GM23338 (cell line): ENCODE measurements at regions not wholly inside any gene's neighbourhood (a gene's known extent, or its start where the extent isn't known, plus 50 kb on each side); places are given as distances from the start of the nearest gene placed in this dataset.

ENCODE experiments used
- ATAC-seq: fragments of 200-7000 bp; cut with Tn5 transposase; 3 replicates; pipeline ENCODE4 v1.9.1; 2020
- DNase-seq: peaks from one replicate; pipeline ENCODE4 v3.0.0-alpha.2; 2015; ENCODE audit warnings: low spot score
- H2AFZ ChIP-seq: fragments of 200-600 bp; sonication (generic); 2 replicates; pipeline ENCODE4 v1.8.0; 2016; ENCODE audit warnings: antibody characterized with exemption, mild to moderate bottlenecking, moderate library complexity
- H3F3A ChIP-seq: fragments of 200-600 bp; sonication (generic); replicated peaks from 2 replicates; pipeline ENCODE4 v1.8.0; 2017; ENCODE audit warnings: antibody characterized with exemption, mixed run types, low read depth
- H3K27ac ChIP-seq: fragments of 200-600 bp; sonication (generic); 2 replicates; pipeline ENCODE4 v1.6.1; 2016; ENCODE audit warnings: low read depth
- H3K27me3 ChIP-seq: fragments of 200-600 bp; sonication (generic); 2 replicates; pipeline ENCODE4 v1.8.0; 2016; ENCODE audit warnings: mild to moderate bottlenecking, mixed run types, moderate library complexity; ENCODE audit not compliant: insufficient read depth
- H3K36me3 ChIP-seq: fragments of 200-600 bp; sonication (generic); 2 replicates; pipeline ENCODE4 v1.8.0; 2016; ENCODE audit warnings: mild to moderate bottlenecking; ENCODE audit not compliant: insufficient read depth
- H3K4me1 ChIP-seq: fragments of 200-600 bp; sonication (generic); 2 replicates; pipeline ENCODE4 v1.8.0; 2016; ENCODE audit warnings: mild to moderate bottlenecking, moderate library complexity; ENCODE audit not compliant: insufficient read depth
- H3K4me2 ChIP-seq: fragments of 200-600 bp; sonication (generic); 2 replicates; pipeline ENCODE4 v1.7.1; 2017; ENCODE audit warnings: mixed run types
- H3K4me3 ChIP-seq: fragments of 200-600 bp; sonication (generic); 2 replicates; pipeline ENCODE4 v1.6.1; 2016; ENCODE audit warnings: mixed run types
- H3K79me2 ChIP-seq: fragments of 200-600 bp; sonication (generic); replicated peaks from 2 replicates; pipeline ENCODE4 v1.8.0; 2017; ENCODE audit warnings: mild to moderate bottlenecking; ENCODE audit not compliant: insufficient read depth
- H3K9me2 ChIP-seq: fragments of 200-600 bp; sonication (generic); 2 replicates; pipeline ENCODE4 v1.8.0; 2017; ENCODE audit not compliant: insufficient read depth
- H4K20me1 ChIP-seq: fragments of 200-600 bp; sonication (generic); replicated peaks from 2 replicates; pipeline ENCODE4 v1.8.0; 2017; ENCODE audit warnings: mild to moderate bottlenecking; ENCODE audit not compliant: insufficient read depth
- H3K27ac Mint-ChIP-seq: 2 replicates; pipeline ENCODE4 v1.8.0; 2020; ENCODE audit warnings: inconsistent platforms, mild to moderate bottlenecking, moderate library complexity, mixed read lengths
- H3K27me3 Mint-ChIP-seq: 3 replicates; pipeline ENCODE4 v1.8.0; 2022; ENCODE audit warnings: low read depth, mild to moderate bottlenecking, moderate library complexity, mixed read lengths, inconsistent platforms; ENCODE audit not compliant: insufficient read depth, poor library complexity
- H3K36me3 Mint-ChIP-seq: 3 replicates; pipeline ENCODE4 v1.8.0; 2021; ENCODE audit warnings: low read depth, mild to moderate bottlenecking, inconsistent platforms, moderate library complexity, mixed read lengths
- H3K4me1 Mint-ChIP-seq: 3 replicates; pipeline ENCODE4 v1.8.0; 2020; ENCODE audit warnings: mild to moderate bottlenecking, inconsistent platforms, mixed read lengths
- H3K4me3 Mint-ChIP-seq: 3 replicates; pipeline ENCODE4 v1.8.0; 2021; ENCODE audit warnings: moderate library complexity, mild to moderate bottlenecking, inconsistent platforms, mixed read lengths
- H3K9me3 Mint-ChIP-seq: 3 replicates; pipeline ENCODE4 v1.8.0; 2020; ENCODE audit warnings: moderate library complexity, mild to moderate bottlenecking, inconsistent platforms, mixed read lengths
- CREB1 ChIP-seq: fragments of 250-450 bp; sonication (Bioruptor Pico); IDR thresholded peaks from 2 replicates; pipeline ENCODE4 v1.5.0; 2020; ENCODE audit warnings: low read depth, mild to moderate bottlenecking, moderate library complexity
- CTCF ChIP-seq, 2 experiments: fragments of 200-600 bp in 1 of 2; sonication (generic) in 1 of 2; conservative IDR thresholded peaks; 2 replicates each; pipeline versions ENCODE4 v1.5.1 to v1.6.1; 2016 to 2017; ENCODE audit warnings: antibody characterized with exemption in 2 of 2, low read depth in 2 of 2, mild to moderate bottlenecking in 2 of 2, moderate library complexity in 1 of 2
- ETS1 ChIP-seq: IDR thresholded peaks from 2 replicates; pipeline ENCODE4 v1.6.1; 2016; ENCODE audit warnings: antibody characterized with exemption
- EZH2 ChIP-seq: fragments of 200-600 bp; sonication (generic); IDR thresholded peaks from one replicate; pipeline ENCODE4 v1.8.0; 2017; ENCODE audit warnings: antibody characterized with exemption, mild to moderate bottlenecking, low read depth; ENCODE audit not compliant: unreplicated experiment
- EZH2phosphoT487 ChIP-seq: fragments of 200-600 bp; sonication (generic); IDR thresholded peaks from one replicate; pipeline ENCODE4 v1.8.1; 2018; ENCODE audit warnings: antibody characterized with exemption; ENCODE audit not compliant: unreplicated experiment
- JUNB ChIP-seq: IDR thresholded peaks from one replicate; pipeline ENCODE4 v1.6.1; 2016; ENCODE audit warnings: antibody characterized with exemption; ENCODE audit not compliant: unreplicated experiment
- NANOG ChIP-seq: IDR thresholded peaks from 2 replicates; pipeline ENCODE4 v1.6.1; 2016; ENCODE audit warnings: antibody characterized with exemption, borderline replicate concordance
- POLR2AphosphoS5 ChIP-seq: IDR thresholded peaks from 2 replicates; pipeline ENCODE4 v1.6.1; 2016; ENCODE audit warnings: antibody characterized with exemption, low read depth
- STAT1 ChIP-seq: IDR thresholded peaks from one replicate; pipeline ENCODE4 v1.6.1; 2016; ENCODE audit warnings: antibody characterized with exemption; ENCODE audit not compliant: unreplicated experiment
- ZNF114 ChIP-seq: fragments of 250-450 bp; sonication (Bioruptor Pico); IDR thresholded peaks from 2 replicates; pipeline ENCODE4 v1.5.0; 2020; ENCODE audit warnings: mild to moderate bottlenecking, moderate library complexity
- ZNF331 ChIP-seq: fragments of 250-450 bp; sonication (Bioruptor Pico); IDR thresholded peaks from 2 replicates; pipeline ENCODE4 v1.5.0; 2020; ENCODE audit warnings: low read depth, mild to moderate bottlenecking, moderate library complexity
- ZNF462 ChIP-seq: fragments of 250-450 bp; sonication (Bioruptor Pico); IDR thresholded peaks from 2 replicates; pipeline ENCODE4 v1.5.0; 2020; ENCODE audit warnings: mild to moderate bottlenecking, moderate library complexity
- TF ChIP-seq, protein P1 (sequence below): IDR thresholded peaks from one replicate; pipeline ENCODE4 v1.6.1; 2018; ENCODE audit warnings: antibody characterized with exemption; ENCODE audit not compliant: unreplicated experiment

GRCh38 chr1:173413271-173413707, 63.8 kb upstream of the PRDX6 start:
- peaks cover 2% of the 10 kb centered on the region; the same call in 2 of the 3 replicates for H3K36me3 Mint-ChIP-seq
- no peak overlapping the region for H3K4me2 ChIP-seq
- H3K4me1 Mint-ChIP-seq: peaks cover 2% of the 10 kb centered on the region; the same call in 1 of the 3 replicates
- DNase-seq (no peak), ATAC-seq (no peak)
- no peaks in the 10 kb centered on the region for H3K9me2 ChIP-seq
- H4K20me1 ChIP-seq: no peaks in the 10 kb centered on the region; the same call in 1 of the 2 replicates
- H3K36me3 ChIP-seq: no peaks in the 10 kb centered on the region
- H3K27ac Mint-ChIP-seq: no peak overlapping the region
- H3K9me3 Mint-ChIP-seq: no peaks in the 10 kb centered on the region
- H3K79me2 ChIP-seq: no peaks in the 10 kb centered on the region
- no peak overlapping the region for H3K4me3 ChIP-seq
- TF ChIP-seq EZH2phosphoT487 (no peak), CTCF (conservative IDR thresholded peaks at IDR 0.05; ENCODE audit: low read depth in 2 of 2) (no peak), ZNF114 (no peak), STAT1 (no peak), JUNB (no peak), ZNF462 (no peak), POLR2AphosphoS5 (no peak), ZNF331 (CRISPR knock-in tag) (no peak), ETS1 (no peak), NANOG (no peak), CREB1 (no peak), EZH2 (no peak)
- TF ChIP-seq, protein P1, sequence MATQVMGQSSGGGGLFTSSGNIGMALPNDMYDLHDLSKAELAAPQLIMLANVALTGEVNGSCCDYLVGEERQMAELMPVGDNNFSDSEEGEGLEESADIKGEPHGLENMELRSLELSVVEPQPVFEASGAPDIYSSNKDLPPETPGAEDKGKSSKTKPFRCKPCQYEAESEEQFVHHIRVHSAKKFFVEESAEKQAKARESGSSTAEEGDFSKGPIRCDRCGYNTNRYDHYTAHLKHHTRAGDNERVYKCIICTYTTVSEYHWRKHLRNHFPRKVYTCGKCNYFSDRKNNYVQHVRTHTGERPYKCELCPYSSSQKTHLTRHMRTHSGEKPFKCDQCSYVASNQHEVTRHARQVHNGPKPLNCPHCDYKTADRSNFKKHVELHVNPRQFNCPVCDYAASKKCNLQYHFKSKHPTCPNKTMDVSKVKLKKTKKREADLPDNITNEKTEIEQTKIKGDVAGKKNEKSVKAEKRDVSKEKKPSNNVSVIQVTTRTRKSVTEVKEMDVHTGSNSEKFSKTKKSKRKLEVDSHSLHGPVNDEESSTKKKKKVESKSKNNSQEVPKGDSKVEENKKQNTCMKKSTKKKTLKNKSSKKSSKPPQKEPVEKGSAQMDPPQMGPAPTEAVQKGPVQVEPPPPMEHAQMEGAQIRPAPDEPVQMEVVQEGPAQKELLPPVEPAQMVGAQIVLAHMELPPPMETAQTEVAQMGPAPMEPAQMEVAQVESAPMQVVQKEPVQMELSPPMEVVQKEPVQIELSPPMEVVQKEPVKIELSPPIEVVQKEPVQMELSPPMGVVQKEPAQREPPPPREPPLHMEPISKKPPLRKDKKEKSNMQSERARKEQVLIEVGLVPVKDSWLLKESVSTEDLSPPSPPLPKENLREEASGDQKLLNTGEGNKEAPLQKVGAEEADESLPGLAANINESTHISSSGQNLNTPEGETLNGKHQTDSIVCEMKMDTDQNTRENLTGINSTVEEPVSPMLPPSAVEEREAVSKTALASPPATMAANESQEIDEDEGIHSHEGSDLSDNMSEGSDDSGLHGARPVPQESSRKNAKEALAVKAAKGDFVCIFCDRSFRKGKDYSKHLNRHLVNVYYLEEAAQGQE: no peak
- no peak overlapping the region for H3K27ac ChIP-seq
- no peaks in the 10 kb centered on the region for H3F3A ChIP-seq
- no peak overlapping the region for H3K4me3 Mint-ChIP-seq
- peaks cover 5% of the 10 kb centered on the region for H3K27me3 Mint-ChIP-seq
- no peaks in the 10 kb centered on the region for H3K27me3 ChIP-seq
- H2AFZ ChIP-seq: no peak overlapping the region
- H3K4me1 ChIP-seq: no peaks in the 10 kb centered on the region
